Activated B cell treated with CpG ODN at 0.5 μM for 24 hours (primary cell): ENCODE measurements at regions not wholly inside any gene's neighbourhood (a gene's known extent, or its start where the extent isn't known, plus 50 kb on each side); places are given as distances from the start of the nearest gene placed in this dataset.

ENCODE experiments used
- ATAC-seq: fragments of 200-7000 bp; cut with Tn5 transposase; one replicate; pipeline ENCODE4 v1.10.0; 2021; ENCODE audit warnings: low read depth, mild to moderate bottlenecking, moderate library complexity
- CTCF ChIA-PET: fragments of 350-600 bp; sonication (Branson Sonifier 250); formaldehyde crosslinking; loops from one replicate; lab custom pipeline; 2021; ENCODE audit warnings: antibody characterized with exemption; lab: Charles Lee
- POLR2A ChIA-PET: fragments of 350-600 bp; sonication (Branson Sonifier 250); formaldehyde crosslinking; loops from one replicate; lab custom pipeline; 2021; ENCODE audit warnings: antibody characterized with exemption; lab: Charles Lee
- DNase-seq: peaks from one replicate; pipeline ENCODE4 v3.0.0; 2022
- H3K27ac Mint-ChIP-seq: one replicate; pipeline ENCODE4 v1.8.0; 2020; ENCODE audit warnings: mixed read lengths
- H3K27me3 Mint-ChIP-seq: one replicate; pipeline ENCODE4 v1.8.0; 2021; ENCODE audit warnings: mixed read lengths
- H3K36me3 Mint-ChIP-seq: one replicate; pipeline ENCODE4 v1.8.0; 2021; ENCODE audit warnings: low read depth, mixed read lengths
- H3K4me1 Mint-ChIP-seq: one replicate; pipeline ENCODE4 v1.8.0; 2021; ENCODE audit warnings: mixed read lengths
- H3K4me3 Mint-ChIP-seq: one replicate; pipeline ENCODE4 v1.8.0; 2020; ENCODE audit warnings: mild to moderate bottlenecking, mixed read lengths
- H3K9me3 Mint-ChIP-seq: one replicate; pipeline ENCODE4 v1.8.0; 2020; ENCODE audit warnings: mixed read lengths
- intact Hi-C: fragments of 100-400 bp; cut with micrococcal nuclease; formaldehyde crosslinking; loops from one replicate; pipeline ENCODE4 v1.15.1; 2024
- TF ChIP-seq, protein P1 (sequence below): fragments of 200-600 bp; IDR thresholded peaks from one replicate; pipeline ENCODE4 v1.8.0; 2022; ENCODE audit warnings: antibody characterized with exemption, mild to moderate bottlenecking

- H3K27ac Mint-ChIP-seq = no peak overlapping the region
- CTCF ChIA-PET = no interaction called here
These were observed 500.9 kb downstream of the PREX1 start for GRCh38 chr20:48326868-48327267.

DNA sequence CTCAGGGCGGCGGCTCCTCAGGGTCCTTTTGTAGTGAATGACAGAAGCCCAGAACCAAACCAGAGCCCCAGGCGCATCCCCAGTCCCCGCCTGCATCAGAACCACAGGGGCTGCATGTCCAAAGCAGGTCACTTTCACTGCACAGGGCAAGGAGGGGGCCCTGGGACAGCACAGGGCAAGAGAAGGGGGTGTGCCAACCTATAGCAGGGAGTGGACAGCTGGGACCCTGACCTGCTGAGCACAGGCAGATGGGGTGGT, 501.4 kb downstream of the PREX1 start:
- Mint-ChIP-seq H3K36me3 (no peaks in the 10 kb centered on the region), H3K27ac (no peak overlapping the region), H3K27me3 (peaks cover 17% of the 10 kb centered on the region), H3K4me1 (no peaks in the 10 kb centered on the region), H3K9me3 (no peaks in the 10 kb centered on the region), H3K4me3 (no peak overlapping the region)
- intact Hi-C loops = no loop called here
- ATAC-seq = no peak
- DNase-seq = no peak
- POLR2A ChIA-PET = no interaction called here
- CTCF ChIA-PET = no interaction called here
- TF ChIP-seq, protein P1, sequence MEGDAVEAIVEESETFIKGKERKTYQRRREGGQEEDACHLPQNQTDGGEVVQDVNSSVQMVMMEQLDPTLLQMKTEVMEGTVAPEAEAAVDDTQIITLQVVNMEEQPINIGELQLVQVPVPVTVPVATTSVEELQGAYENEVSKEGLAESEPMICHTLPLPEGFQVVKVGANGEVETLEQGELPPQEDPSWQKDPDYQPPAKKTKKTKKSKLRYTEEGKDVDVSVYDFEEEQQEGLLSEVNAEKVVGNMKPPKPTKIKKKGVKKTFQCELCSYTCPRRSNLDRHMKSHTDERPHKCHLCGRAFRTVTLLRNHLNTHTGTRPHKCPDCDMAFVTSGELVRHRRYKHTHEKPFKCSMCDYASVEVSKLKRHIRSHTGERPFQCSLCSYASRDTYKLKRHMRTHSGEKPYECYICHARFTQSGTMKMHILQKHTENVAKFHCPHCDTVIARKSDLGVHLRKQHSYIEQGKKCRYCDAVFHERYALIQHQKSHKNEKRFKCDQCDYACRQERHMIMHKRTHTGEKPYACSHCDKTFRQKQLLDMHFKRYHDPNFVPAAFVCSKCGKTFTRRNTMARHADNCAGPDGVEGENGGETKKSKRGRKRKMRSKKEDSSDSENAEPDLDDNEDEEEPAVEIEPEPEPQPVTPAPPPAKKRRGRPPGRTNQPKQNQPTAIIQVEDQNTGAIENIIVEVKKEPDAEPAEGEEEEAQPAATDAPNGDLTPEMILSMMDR = no peak

More at GRCh38 chr20:48326868-48327267, 500.9 kb downstream of the PREX1 start:
- no peak for ATAC-seq
- intact Hi-C loops = no loop called here
- Mint-ChIP-seq H3K4me3 (no peak overlapping the region), H3K9me3 (no peaks in the 10 kb centered on the region), H3K27me3 (peaks cover 17% of the 10 kb centered on the region), H3K36me3 (no peaks in the 10 kb centered on the region), H3K4me1 (no peaks in the 10 kb centered on the region)
- POLR2A ChIA-PET = no interaction called here
- TF ChIP-seq, protein P1 = no peak
- no peak for DNase-seq

- TF ChIP-seq, protein P1 = no peak
- no peak for DNase-seq
- H3K27me3 Mint-ChIP-seq = peaks cover 17% of the 10 kb centered on the region
These were observed 502.0 kb downstream of the PREX1 start for GRCh38 chr20:48325656-48326433.

GRCh38 chr20:48324744-48325143, 503.1 kb downstream of the PREX1 start:
- H3K36me3 Mint-ChIP-seq = no peaks in the 10 kb centered on the region
- no peak overlapping the region for H3K27ac Mint-ChIP-seq
- ChIA-PET POLR2A (no interaction called here), CTCF (no interaction called here)
- H3K9me3 Mint-ChIP-seq = no peaks in the 10 kb centered on the region
- no peaks in the 10 kb centered on the region for H3K4me1 Mint-ChIP-seq
- no peak overlapping the region for H3K4me3 Mint-ChIP-seq
- DNase-seq (no peak), ATAC-seq (no peak)
- peaks cover 21% of the 10 kb centered on the region for H3K27me3 Mint-ChIP-seq
- TF ChIP-seq, protein P1 = no peak
- intact Hi-C loops = no loop called here

More at GRCh38 chr20:48325656-48326433, 502.0 kb downstream of the PREX1 start:
- Mint-ChIP-seq H3K9me3 (no peaks in the 10 kb centered on the region), H3K36me3 (no peaks in the 10 kb centered on the region), H3K27ac (no peak overlapping the region), H3K4me1 (no peaks in the 10 kb centered on the region), H3K4me3 (no peak overlapping the region)
- CTCF ChIA-PET = no interaction called here
- POLR2A ChIA-PET = no interaction called here
- no peak for ATAC-seq
- intact Hi-C loops = no loop called here

- TF ChIP-seq, protein P1 = no peak
- ATAC-seq (no peak), DNase-seq (no peak)
- POLR2A ChIA-PET = no interaction called here
- CTCF ChIA-PET = no interaction called here
- Mint-ChIP-seq H3K4me1 (no peaks in the 10 kb centered on the region), H3K9me3 (no peaks in the 10 kb centered on the region), H3K36me3 (no peaks in the 10 kb centered on the region), H3K27me3 (peaks cover 16% of the 10 kb centered on the region), H3K4me3 (no peak overlapping the region), H3K27ac (no peak overlapping the region)
- intact Hi-C loops = no loop called here
These were observed 506.5 kb downstream of the PREX1 start for GRCh38 chr20:48321271-48321670.
